GM19328 (cell line): ENCODE measurements at regions not wholly inside any gene's neighbourhood (a gene's known extent, or its start where the extent isn't known, plus 50 kb on each side); places are given as distances from the start of the nearest gene placed in this dataset.

ENCODE experiments used
- ATAC-seq: cut with Tn5 transposase; IDR thresholded peaks from one replicate; pipeline ENCODE4 v1.9.1; 2021; ENCODE audit warnings: mild to moderate bottlenecking, moderate library complexity; ENCODE audit not compliant: unreplicated experiment

- ATAC-seq, result no peak
Observed at GRCh38 chr3:170734043-170734734, 135.8 kb downstream of the RPL22L1 start.

DNA sequence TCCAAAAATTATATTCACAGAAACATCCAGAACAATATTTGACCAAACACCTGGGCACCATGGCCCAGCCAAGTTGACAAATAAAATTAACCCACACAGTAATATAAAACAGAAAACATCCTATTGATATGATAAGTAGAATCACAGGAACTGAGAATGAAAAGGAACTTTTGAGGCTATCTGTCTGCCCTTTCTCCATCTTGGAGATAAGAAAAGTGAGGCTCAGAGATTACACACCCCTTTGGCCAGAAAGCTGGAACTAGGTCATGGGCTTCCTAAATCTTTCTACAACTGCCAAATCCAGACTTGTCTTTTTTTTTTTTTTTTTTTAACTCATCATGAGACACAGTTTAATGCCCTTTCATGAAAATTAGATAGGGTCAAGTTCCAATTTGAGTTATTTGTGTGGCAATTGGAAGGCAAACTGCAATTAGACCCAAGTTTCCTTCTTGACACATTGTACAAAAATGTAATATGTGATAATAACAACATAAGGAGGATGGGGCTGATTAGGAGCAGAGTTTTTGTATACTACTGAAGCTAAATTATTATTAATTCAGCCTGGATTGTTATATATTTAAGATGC is 137.2 kb downstream of the RPL22L1 start:
- ATAC-seq, result no peak

GRCh38 chr3:170731281-170731680 is 138.7 kb downstream of the RPL22L1 start:
- ATAC-seq, result no peak

DNA sequence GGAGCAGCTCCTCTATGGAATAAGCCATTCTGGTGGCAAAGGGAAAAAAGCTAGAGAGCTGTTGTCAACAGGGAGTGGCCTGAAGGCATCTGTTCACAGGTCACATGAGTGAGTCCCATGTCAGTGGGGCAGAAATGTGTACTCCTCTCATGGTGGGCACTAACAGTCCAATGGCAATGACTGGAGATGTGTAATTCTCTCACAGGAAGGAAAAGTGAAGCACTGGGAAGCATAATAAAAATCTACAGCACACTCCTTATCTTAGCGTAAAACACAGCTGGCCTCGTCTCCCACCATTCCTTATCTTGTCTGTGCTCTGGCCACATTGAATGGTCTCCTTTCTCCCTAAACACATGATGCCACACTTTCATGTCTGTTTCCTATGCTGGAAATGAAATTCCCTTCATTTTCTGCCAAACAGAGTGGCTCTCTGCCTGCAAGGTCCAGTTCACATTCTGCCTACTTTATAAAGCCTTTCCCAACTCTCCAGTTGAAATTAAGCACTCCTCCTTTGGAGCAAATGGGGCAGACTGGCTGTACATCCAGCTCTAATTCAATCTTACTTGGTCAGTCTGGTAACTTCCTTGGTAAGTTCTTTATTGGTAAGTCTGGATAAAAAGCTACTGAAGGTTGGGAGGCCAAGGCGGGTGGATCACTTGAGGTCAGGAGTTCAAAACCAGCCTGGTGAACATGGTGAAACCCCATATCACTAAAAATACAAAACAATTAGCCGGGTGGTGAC is 139.8 kb downstream of the RPL22L1 start:
- ATAC-seq, result no peak

DNA sequence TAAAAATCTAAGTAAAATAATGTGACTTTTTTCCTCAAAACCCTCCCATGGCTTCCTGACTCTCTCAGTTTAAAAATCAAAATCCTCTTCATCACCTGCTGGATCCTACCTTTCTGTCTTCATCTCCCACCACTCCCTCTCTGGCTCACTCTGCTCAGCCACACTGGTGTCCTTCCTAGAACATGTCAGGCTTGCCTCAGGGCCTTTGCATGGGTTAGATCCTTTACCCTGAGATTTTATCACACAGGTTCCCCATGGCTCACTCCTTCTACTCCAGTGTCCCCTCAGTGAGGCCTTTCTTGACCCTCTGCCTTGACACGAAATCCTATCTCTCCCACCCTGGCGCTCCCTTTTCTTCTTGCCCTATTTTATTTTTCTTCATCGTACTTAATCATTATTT is 141.8 kb downstream of the RPL22L1 start:
- ATAC-seq, result no peak

- ATAC-seq, result no peak
Observed at GRCh38 chr3:170727754-170728153, 141.9 kb upstream of the SLC7A14 start.

DNA sequence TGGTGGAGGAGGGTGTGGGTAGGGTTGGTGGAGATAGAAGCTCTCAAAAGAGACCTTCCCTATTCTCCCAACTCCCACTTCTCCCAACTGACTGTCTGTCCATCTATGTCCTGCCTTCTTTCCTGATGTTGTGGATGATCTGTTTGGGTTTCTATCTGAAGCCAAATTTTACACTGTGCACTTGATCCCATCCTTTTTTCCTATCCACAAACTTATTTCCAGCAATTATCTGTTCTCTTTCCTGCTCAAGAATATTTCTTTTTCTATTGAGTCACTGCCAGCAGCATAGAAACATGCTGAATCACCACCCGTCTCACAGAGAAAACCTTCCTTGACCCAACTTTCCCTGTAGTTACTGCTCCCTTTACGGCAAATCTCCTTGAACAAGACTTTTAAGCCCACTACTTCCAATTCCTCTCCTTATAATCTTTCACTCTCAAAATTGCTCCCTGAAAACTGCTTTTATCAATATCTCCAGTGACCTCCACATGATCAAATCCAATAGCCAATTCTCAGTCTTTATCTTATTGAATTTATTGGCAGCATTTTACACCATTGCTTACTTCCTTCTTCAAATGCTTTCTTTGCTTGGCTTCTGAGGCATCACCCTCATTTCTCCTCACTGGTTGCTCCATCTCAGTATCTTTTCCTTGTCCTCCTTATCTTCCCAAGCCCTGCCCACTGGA is 141.2 kb upstream of the SLC7A14 start:
- ATAC-seq, result no peak

DNA sequence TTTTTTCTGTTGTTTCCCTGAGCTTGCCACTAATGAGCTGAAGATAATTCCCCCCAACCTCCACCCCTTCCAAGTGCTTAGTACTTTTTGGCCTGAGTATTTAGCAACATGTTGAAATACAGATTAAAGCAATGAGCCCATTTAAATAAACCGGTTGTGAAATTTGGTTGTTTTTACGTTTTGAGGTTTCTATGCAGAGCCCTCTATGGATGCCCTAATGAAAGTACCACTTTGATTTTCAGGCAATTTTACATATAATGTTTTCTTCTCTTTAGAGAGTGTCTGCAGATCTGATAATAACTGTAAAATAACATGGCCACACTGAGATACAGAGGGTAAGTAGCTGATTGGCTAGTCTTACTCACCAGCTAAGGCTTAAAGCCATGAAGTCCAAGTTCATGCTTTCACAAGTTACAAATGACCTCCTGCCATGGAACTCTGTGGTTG is 139.4 kb upstream of the SLC7A14 start:
- ATAC-seq, result no peak

DNA sequence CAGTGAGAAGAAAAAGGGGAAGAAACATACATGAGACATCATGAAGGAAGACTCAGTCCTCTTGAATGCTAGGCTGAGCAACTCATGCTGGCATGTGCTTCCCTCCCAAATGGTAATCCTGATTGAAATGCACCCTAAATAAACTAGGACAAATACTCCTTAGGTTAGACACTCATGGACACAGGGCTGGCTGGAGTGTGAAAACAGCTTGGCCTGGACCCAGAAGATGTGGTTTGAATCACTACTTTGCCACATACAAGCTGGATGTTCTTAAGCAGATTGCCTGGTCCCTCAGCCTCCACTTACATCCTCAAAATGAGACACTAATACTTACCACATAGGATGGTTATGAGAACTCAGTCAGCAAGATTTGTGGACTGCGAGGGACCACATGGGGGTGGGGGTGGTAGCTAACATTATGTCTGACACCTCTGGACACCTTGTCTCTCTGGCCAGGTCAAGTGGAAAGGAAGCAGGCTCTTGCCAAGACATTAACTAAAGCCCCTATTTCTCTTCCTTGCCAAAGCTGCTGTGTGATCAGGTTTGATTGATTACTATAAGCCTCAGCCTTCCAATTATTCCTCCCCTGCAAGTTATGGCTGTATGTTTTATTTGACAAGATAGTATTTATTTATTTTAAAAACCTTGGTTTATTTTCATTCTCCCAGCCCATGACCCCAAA is 138.9 kb upstream of the SLC7A14 start:
- ATAC-seq, result no peak

- ATAC-seq, result no peak
Observed at GRCh38 chr3:170723241-170723640, 137.4 kb upstream of the SLC7A14 start.

DNA sequence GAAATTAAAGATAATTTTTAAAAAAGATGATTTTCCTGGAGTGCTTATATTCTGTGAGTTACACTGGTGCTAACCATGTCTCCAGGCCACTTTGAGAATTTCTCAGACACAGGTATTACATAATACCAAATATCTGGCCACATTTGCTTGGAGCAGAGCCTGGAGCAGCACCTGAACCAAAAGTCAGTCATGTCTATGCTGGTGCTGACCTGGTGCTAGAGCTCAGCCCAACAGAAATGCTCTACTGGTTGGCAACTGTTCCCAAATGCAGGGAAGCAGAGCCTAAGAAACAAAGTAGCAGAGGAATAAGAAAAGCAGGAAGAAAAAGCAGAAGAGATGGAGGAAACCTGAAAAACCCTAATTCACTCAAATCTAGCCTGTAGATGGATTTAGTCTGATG is 135.7 kb upstream of the SLC7A14 start:
- no peak for ATAC-seq

- ATAC-seq, result no peak
Observed at GRCh38 chr3:170719300-170719699, 133.4 kb upstream of the SLC7A14 start.

GRCh38 chr3:170718848-170719247 is 133.0 kb upstream of the SLC7A14 start:
- ATAC-seq, result no peak

DNA sequence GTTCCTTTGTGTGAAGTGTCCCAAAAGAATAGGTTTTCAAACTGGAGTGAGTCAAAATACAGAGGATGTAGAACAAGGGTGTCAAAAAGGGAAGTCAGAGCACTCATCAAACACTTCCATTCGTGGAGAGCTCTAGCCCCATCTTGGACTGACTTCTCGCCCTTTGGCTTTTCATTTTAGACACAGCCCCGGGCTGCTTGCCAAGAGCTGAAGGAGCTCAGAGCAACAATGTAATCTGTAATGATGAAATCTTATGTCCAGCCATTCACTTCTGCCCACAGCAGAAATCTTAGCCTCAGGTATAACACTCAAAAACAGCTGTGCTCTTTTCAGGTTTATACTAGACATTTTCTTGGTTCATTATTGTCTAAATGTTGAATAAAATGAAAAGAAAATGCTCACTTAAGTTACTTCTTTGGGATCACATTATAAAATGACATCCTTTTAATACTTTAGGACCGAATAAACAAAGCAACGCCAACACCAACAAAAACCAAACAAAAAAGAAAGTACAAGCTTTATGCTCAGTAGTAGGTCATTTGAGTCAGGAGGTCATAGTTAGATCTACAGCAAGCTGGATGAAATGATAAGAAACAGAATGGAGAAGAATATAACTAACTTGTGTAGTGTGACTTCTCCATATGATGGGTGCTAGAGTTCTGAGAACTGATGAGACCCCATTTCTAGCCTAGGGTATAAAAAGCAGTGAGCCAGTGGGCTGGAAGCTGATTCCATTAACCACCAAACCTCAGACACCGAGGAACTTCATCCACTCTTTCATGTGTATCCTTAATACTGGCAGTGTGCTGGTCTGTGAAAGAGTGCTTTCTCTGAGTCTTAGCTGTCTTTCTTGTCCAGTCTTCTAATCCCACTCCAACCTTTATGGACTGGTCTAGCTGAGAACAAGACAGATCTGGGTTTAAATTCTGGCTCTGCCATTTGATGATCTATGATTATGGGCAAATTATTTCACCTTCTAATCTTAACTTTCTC is 131.8 kb upstream of the SLC7A14 start:
- ATAC-seq, result no peak

DNA sequence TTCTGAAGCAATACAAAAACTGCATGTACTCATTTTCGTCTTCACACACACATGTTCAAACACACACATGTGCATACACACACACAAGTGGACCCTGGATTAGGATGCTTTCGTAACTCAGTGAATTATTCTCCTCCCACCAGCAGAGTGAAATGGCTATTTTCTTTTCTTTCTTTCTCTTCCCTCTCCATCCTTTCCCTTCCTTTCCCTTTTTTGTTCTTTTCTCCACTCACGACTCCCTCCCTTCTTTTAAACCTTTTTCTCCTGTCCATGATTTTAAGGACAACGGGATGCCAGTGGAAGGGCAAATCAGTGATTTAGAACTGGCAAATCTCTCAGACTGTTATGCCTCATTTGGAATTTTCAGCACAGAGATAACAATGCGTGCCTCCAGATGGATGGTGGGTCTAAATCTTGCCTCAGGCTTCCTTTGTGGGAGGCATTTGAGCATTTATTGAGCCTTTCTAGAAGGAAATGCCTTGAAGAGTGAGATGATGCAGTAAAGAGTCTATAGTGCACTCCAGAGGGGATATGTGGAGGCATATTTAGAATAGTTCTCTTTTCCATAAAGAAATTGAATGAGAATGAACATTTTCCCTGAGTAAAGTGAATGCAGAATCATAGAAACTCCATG is 130.4 kb upstream of the SLC7A14 start:
- ATAC-seq, result no peak

- no peak for ATAC-seq
Observed at GRCh38 chr3:170714562-170715535, 129.0 kb upstream of the SLC7A14 start.

GRCh38 chr3:170714122-170714521 is 128.2 kb upstream of the SLC7A14 start:
- no peak for ATAC-seq

DNA sequence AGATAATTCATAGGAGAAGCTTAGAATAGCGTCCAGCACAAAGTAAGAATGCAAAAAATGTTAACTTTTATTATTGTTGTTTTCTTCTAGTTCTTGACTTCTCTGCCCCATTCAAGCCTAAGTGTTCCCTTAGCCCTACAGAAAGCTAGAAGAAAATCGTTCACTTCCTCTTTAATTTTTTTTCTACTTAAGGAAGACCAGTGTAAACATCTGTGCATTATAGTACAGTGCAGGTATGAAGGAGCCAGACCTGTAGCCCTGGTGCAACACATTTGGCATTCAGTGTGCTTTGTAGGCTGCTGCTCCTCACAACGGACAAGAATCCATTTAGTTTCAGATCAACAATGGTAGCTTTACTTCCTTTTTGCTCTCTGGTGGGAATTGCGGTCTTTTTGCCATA is 127.8 kb upstream of the SLC7A14 start:
- no peak for ATAC-seq
